ENCODE measurements at regions not wholly inside any gene's neighbourhood (a gene's known extent, or its start where the extent isn't known, plus 50 kb on each side); places are given as distances from the start of the nearest gene placed in this dataset.

- H3K4me3 ChIP-seq = no peak overlapping the region
- no peaks in the 10 kb centered on the region for H3K9me3 ChIP-seq
- no peak for TF ChIP-seq CTCF (IDR thresholded peaks at IDR 0.05)
- ATAC-seq (no peak), DNase-seq (no peak)
- intact Hi-C loops (cut with DNase I) = no loop called here
- H3K27me3 ChIP-seq = no peaks in the 10 kb centered on the region
- H3K4me1 ChIP-seq = no peaks in the 10 kb centered on the region
- H3K27ac ChIP-seq = no peak overlapping the region
- no peaks in the 10 kb centered on the region for H3K36me3 ChIP-seq
These were observed 316.1 kb downstream of the PSAT1 start for GRCh38 chr9:78613006-78613405.

GRCh38 chr9:78614892-78615291 is 318.0 kb downstream of the PSAT1 start:
- H3K27me3 ChIP-seq = no peaks in the 10 kb centered on the region
- no peaks in the 10 kb centered on the region for H3K36me3 ChIP-seq
- intact Hi-C loops (cut with DNase I) = no loop called here
- no peaks in the 10 kb centered on the region for H3K4me1 ChIP-seq
- no peak overlapping the region for H3K27ac ChIP-seq
- ATAC-seq (no peak), DNase-seq (no peak)
- TF ChIP-seq CTCF (IDR thresholded peaks at IDR 0.05) = no peak
- no peaks in the 10 kb centered on the region for H3K9me3 ChIP-seq
- no peak overlapping the region for H3K4me3 ChIP-seq

GRCh38 chr9:78615372-78615771 is 318.4 kb downstream of the PSAT1 start:
- Histone ChIP-seq H3K36me3 (no peaks in the 10 kb centered on the region), H3K9me3 (no peaks in the 10 kb centered on the region), H3K27me3 (no peaks in the 10 kb centered on the region), H3K4me3 (no peak overlapping the region), H3K27ac (no peak overlapping the region), H3K4me1 (no peaks in the 10 kb centered on the region)
- intact Hi-C loops (cut with DNase I) = no loop called here
- DNase-seq (no peak), ATAC-seq (no peak)
- no peak for TF ChIP-seq CTCF (IDR thresholded peaks at IDR 0.05)

- Histone ChIP-seq H3K27ac (no peak overlapping the region), H3K4me3 (no peak overlapping the region), H3K9me3 (no peaks in the 10 kb centered on the region), H3K4me1 (no peaks in the 10 kb centered on the region), H3K36me3 (no peaks in the 10 kb centered on the region), H3K27me3 (no peaks in the 10 kb centered on the region)
- no peak for ATAC-seq
- intact Hi-C loops (cut with DNase I) = no loop called here
- no peak for DNase-seq
- no peak for TF ChIP-seq CTCF (IDR thresholded peaks at IDR 0.05)
These were observed 321.8 kb downstream of the PSAT1 start for GRCh38 chr9:78618735-78619134.

- H3K4me1 ChIP-seq = no peaks in the 10 kb centered on the region
- no peak overlapping the region for H3K27ac ChIP-seq
- no peaks in the 10 kb centered on the region for H3K36me3 ChIP-seq
- intact Hi-C loops (cut with DNase I) = no loop called here
- ATAC-seq = no peak
- H3K9me3 ChIP-seq = no peaks in the 10 kb centered on the region
- no peaks in the 10 kb centered on the region for H3K27me3 ChIP-seq
- DNase-seq = no peak
- TF ChIP-seq CTCF (IDR thresholded peaks at IDR 0.05) = no peak
- H3K4me3 ChIP-seq = no peak overlapping the region
These were observed 323.4 kb downstream of the PSAT1 start for GRCh38 chr9:78620303-78620702.

Measured in left lung (tissue), 4 donors.